OCI-LY7 (cell line): ENCODE measurements at regions not wholly inside any gene's neighbourhood (a gene's known extent, or its start where the extent isn't known, plus 50 kb on each side); places are given as distances from the start of the nearest gene placed in this dataset.

ENCODE experiments used
- BruUV-seq: library from RNA; stranded (reverse); fragments of 400-500 nt; replicated peaks from 2 replicates; lab custom pipeline; 2021; lab: Mats Ljungman, UMichigan
- CTCF ChIA-PET: fragments of 300-600 bp; sonication (Branson Sonifier 250); formaldehyde crosslinking; loops from one replicate; lab custom pipeline; 2022; ENCODE audit warnings: antibody characterized with exemption; ENCODE audit not compliant: unreplicated experiment; lab: Charles Lee
- POLR2A ChIA-PET: fragments of 300-600 bp; sonication (Branson Sonifier 250); formaldehyde crosslinking; loops from one replicate; lab custom pipeline; 2022; ENCODE audit warnings: antibody characterized with exemption; lab: Charles Lee
- DNase-seq: peaks from one replicate; pipeline ENCODE4 v3.0.0-alpha.2; 2015; ENCODE audit warnings: low spot score
- H2AFZ ChIP-seq: fragments of 200-600 bp; sonication (generic), shearing (Covaris generic); 2 replicates; pipeline ENCODE4 v1.6.1; 2014; ENCODE audit warnings: mild to moderate bottlenecking, antibody characterized with exemption, low read length, moderate library complexity
- H3K27ac ChIP-seq: fragments of 200-600 bp; sonication (generic); 2 replicates; pipeline ENCODE4 v1.5.1; 2014; ENCODE audit warnings: mixed run types, low read depth, mild to moderate bottlenecking, moderate library complexity, low read length, inconsistent platforms; ENCODE audit not compliant: poor library complexity, severe bottlenecking
- H3K36me3 ChIP-seq: fragments of 200-600 bp; sonication (generic); 2 replicates; pipeline ENCODE4 v1.6.1; 2014; ENCODE audit warnings: mild to moderate bottlenecking, antibody characterized with exemption, low read length, moderate library complexity, mixed read lengths; ENCODE audit not compliant: insufficient read depth
- H3K4me1 ChIP-seq: fragments of 200-600 bp; sonication (generic); 2 replicates; pipeline ENCODE4 v1.5.1; 2014; ENCODE audit warnings: mild to moderate bottlenecking, low read length; ENCODE audit not compliant: insufficient read depth, poor library complexity, severe bottlenecking
- H3K4me2 ChIP-seq: fragments of 200-600 bp; sonication (generic); 2 replicates; pipeline ENCODE4 v1.6.1; 2014; ENCODE audit warnings: mild to moderate bottlenecking, low read length
- H3K4me3 ChIP-seq: fragments of 200-600 bp; sonication (generic); 2 replicates; pipeline ENCODE4 v1.5.1; 2014; ENCODE audit warnings: mild to moderate bottlenecking, low read depth, low read length; ENCODE audit not compliant: poor library complexity, severe bottlenecking
- H3K79me2 ChIP-seq: fragments of 200-600 bp; sonication (generic); 2 replicates; pipeline ENCODE4 v1.6.1; 2016; ENCODE audit warnings: low read depth, mild to moderate bottlenecking, low read length, moderate library complexity, mixed read lengths; ENCODE audit not compliant: insufficient read depth
- H3K9me2 ChIP-seq: fragments of 200-600 bp; sonication (generic); 2 replicates; pipeline ENCODE4 v1.6.1; 2016; ENCODE audit warnings: mild to moderate bottlenecking, low read length, mixed read lengths; ENCODE audit not compliant: insufficient read depth
- H3K9me3 ChIP-seq: fragments of 200-600 bp; sonication (generic); 2 replicates; pipeline ENCODE4 v1.6.1; 2014; ENCODE audit warnings: mild to moderate bottlenecking, mixed run types, low read length, mixed read lengths
- H4K20me1 ChIP-seq: fragments of 200-600 bp; sonication (generic); 2 replicates; pipeline ENCODE4 v1.6.1; 2014; ENCODE audit warnings: mild to moderate bottlenecking, antibody characterized with exemption, low read length, moderate library complexity, mixed read lengths; ENCODE audit not compliant: insufficient read depth
- EZH2phosphoT487 ChIP-seq: fragments of 200-600 bp; sonication (generic); IDR thresholded peaks from 2 replicates; pipeline ENCODE4 v1.6.1; 2018; ENCODE audit warnings: low read depth, borderline replicate concordance, mild to moderate bottlenecking, mixed run types, antibody characterized with exemption, low read length, moderate library complexity, mixed read lengths
- intact Hi-C: fragments of 100-400 bp; cut with micrococcal nuclease; formaldehyde crosslinking; loops from one replicate; pipeline ENCODE4 v1.10.0; 2022; ENCODE audit not compliant: unreplicated experiment
- TF ChIP-seq, protein P1 (sequence below): fragments of 200-600 bp; sonication (generic); conservative IDR thresholded peaks from 2 replicates; pipeline ENCODE4 v1.5.1; 2014; ENCODE audit warnings: mild to moderate bottlenecking, antibody characterized with exemption, low read length, moderate library complexity, mixed read lengths

DNA sequence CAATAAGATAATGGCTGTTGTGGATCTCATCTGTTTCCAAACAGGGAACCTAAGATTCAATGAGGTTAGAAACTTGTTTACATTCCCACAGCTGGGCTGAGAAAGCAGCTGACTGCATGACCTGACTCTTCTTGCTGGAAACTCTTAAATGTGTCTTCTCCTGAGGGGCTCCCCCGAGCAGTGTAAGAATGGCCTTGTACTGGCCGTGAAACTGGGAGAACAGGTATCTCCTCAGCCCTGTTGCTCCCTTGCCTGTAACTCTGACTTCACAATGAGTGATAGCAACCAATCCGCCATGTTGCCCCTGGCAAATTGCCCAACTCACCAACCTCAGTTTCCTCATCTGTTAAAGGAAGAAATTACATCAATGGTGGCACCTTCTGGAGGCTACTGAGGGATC lies 59.1 kb upstream of the CCL2 start:
- no peak overlapping the region for H3K4me2 ChIP-seq
- no peaks in the 10 kb centered on the region for H3K36me3 ChIP-seq
- H3K9me3 ChIP-seq, result no peaks in the 10 kb centered on the region
- no peaks in the 10 kb centered on the region for H3K79me2 ChIP-seq
- ChIA-PET POLR2A (no interaction called here), CTCF (no interaction called here)
- no peaks in the 10 kb centered on the region for H4K20me1 ChIP-seq
- H3K9me2 ChIP-seq, result no peaks in the 10 kb centered on the region
- TF ChIP-seq EZH2phosphoT487, result no peak
- TF ChIP-seq, protein P1, sequence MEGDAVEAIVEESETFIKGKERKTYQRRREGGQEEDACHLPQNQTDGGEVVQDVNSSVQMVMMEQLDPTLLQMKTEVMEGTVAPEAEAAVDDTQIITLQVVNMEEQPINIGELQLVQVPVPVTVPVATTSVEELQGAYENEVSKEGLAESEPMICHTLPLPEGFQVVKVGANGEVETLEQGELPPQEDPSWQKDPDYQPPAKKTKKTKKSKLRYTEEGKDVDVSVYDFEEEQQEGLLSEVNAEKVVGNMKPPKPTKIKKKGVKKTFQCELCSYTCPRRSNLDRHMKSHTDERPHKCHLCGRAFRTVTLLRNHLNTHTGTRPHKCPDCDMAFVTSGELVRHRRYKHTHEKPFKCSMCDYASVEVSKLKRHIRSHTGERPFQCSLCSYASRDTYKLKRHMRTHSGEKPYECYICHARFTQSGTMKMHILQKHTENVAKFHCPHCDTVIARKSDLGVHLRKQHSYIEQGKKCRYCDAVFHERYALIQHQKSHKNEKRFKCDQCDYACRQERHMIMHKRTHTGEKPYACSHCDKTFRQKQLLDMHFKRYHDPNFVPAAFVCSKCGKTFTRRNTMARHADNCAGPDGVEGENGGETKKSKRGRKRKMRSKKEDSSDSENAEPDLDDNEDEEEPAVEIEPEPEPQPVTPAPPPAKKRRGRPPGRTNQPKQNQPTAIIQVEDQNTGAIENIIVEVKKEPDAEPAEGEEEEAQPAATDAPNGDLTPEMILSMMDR, result no peak
- H3K4me3 ChIP-seq, result no peak overlapping the region
- H3K27ac ChIP-seq, result no peak overlapping the region
- intact Hi-C loops, result no loop called here
- DNase-seq, result no peak
- no TSS peak for BruUV-seq
- no peak overlapping the region for H2AFZ ChIP-seq
- no peaks in the 10 kb centered on the region for H3K4me1 ChIP-seq

DNA sequence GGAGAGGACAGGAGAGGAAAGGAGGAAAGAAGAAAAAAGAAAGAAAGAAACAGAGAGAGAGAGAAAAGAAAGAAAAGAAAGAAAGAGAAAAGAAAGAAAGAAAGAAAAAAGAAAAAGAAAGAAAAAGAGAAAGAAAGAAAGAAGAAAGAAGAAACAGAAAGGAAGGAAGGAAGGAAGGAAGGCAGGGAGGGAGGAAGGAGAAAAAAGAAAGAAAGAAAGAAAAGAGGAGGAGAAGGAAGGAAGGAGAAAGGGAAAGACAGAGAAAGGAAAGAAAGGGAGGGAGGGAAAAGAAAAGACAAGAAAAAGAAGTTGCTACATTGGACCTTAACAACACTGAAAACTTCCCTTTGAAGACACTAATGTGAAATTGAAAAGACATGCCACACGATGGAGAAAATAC lies 56.6 kb upstream of the CCL2 start:
- Histone ChIP-seq H3K9me2 (no peaks in the 10 kb centered on the region), H3K4me2 (no peak overlapping the region), H3K4me1 (no peaks in the 10 kb centered on the region), H4K20me1 (no peaks in the 10 kb centered on the region), H3K27ac (no peak overlapping the region), H3K9me3 (no peaks in the 10 kb centered on the region), H3K4me3 (no peak overlapping the region), H2AFZ (no peak overlapping the region), H3K36me3 (no peaks in the 10 kb centered on the region), H3K79me2 (no peaks in the 10 kb centered on the region)
- BruUV-seq, result no TSS peak
- intact Hi-C loops, result no loop called here
- POLR2A ChIA-PET, result no interaction called here
- no peak for DNase-seq
- CTCF ChIA-PET, result interaction anchor here (1.4 kb wide), 1 partner anchor 163 kb away, joined by 3 read pairs; no protein-coding TSS in a partner anchor
- TF ChIP-seq, protein P1, result no peak
- no peak for TF ChIP-seq EZH2phosphoT487

DNA sequence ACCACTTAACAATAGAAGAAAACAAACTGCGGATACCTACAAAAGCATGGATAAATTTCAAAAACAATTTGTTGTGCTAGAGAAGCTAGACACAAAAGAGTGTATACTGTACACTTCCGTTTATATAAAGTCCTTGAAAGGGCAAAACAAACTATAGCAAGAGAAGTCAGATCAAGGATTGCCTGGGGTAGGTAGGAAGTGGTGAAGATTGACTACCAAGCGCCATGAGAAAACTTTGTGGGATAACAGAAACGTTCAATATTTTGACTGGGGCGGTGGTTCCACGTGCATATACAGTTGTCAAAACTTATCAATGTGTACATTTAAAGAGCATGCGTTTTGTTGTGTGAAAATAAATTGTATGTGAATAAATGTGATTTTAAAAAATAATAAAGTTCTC lies 55.6 kb upstream of the CCL2 start:
- no TSS peak for BruUV-seq
- H3K4me1 ChIP-seq, result no peaks in the 10 kb centered on the region
- POLR2A ChIA-PET, result no interaction called here
- no peaks in the 10 kb centered on the region for H3K9me3 ChIP-seq
- no peaks in the 10 kb centered on the region for H3K9me2 ChIP-seq
- no peaks in the 10 kb centered on the region for H3K36me3 ChIP-seq
- H3K27ac ChIP-seq, result no peak overlapping the region
- DNase-seq, result no peak
- no peaks in the 10 kb centered on the region for H4K20me1 ChIP-seq
- H3K4me3 ChIP-seq, result no peak overlapping the region
- no peaks in the 10 kb centered on the region for H3K79me2 ChIP-seq
- CTCF ChIA-PET, result interaction anchor here (1.4 kb wide), 1 partner anchor 162 kb away, joined by 3 read pairs; no protein-coding TSS in a partner anchor
- intact Hi-C loops, result loop anchor here (1.0 kb wide), 1 partner anchor 162 kb away; no protein-coding TSS in a partner anchor
- no peak for TF ChIP-seq EZH2phosphoT487
- TF ChIP-seq, protein P1, result no peak
- H2AFZ ChIP-seq, result no peak overlapping the region
- H3K4me2 ChIP-seq, result no peak overlapping the region
